SU-DHL-6 (cell line): ENCODE measurements at regions not wholly inside any gene's neighbourhood (a gene's known extent, or its start where the extent isn't known, plus 50 kb on each side); places are given as distances from the start of the nearest gene placed in this dataset.

Experiments used
- CTCF ChIP-seq: fragments of 200-600 bp; sonication (generic); IDR thresholded peaks from one replicate; pipeline ENCODE4 v1.5.1; 2017; ENCODE audit warnings: antibody characterized with exemption, mild to moderate bottlenecking, low read length, moderate library complexity; ENCODE audit not compliant: insufficient read depth, poor library complexity, severe bottlenecking
- EZH2phosphoT487 ChIP-seq: fragments of 200-600 bp; sonication (generic), shearing (Covaris generic); conservative IDR thresholded peaks from 2 replicates; pipeline ENCODE4 v1.6.1; 2018; ENCODE audit warnings: mild to moderate bottlenecking, antibody characterized with exemption, low read length, moderate library complexity, mixed read lengths

GRCh38 chr21:35727830-35728229 is 332.5 kb downstream of the SETD4 start:
- TF ChIP-seq CTCF = no peak
- no peak for TF ChIP-seq EZH2phosphoT487
